ENCODE measurements at regions not wholly inside any gene's neighbourhood (a gene's known extent, or its start where the extent isn't known, plus 50 kb on each side); places are given as distances from the start of the nearest gene placed in this dataset.
"Not testable (repeated sequence)": the region's sequence is repeated elsewhere in the genome, so short reads cannot be mapped to it uniquely, and the experiment has no call there.

DNA sequence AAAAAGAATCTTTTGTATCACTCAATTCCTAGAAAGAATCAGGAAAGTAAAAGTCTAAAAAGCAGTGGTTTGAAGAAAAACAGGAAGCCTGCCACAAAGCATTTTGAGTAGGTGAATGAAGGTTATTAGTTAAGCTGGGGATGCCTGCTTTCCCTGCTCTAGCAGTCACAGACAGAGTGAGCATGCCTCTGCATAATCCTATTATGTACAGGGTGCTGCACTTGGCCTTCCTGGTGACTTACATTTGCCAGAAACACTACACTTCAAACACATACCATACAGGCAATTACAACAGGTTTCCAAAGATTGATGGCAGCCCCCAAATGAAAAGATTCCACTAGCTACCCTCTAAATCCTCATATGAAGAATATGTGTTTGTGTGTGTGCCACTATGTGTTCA lies 130.8 kb downstream of the TPBG start:
- Histone ChIP-seq H3K4me3 (ENCODE audit: low read depth, low read length, poor library complexity, severe bottlenecking) (no peak overlapping the region), H3K4me2 (ENCODE audit: low read length) (no peak overlapping the region), H3K27ac (ENCODE audit: low read depth, low read length, poor library complexity, severe bottlenecking) (no peak overlapping the region), H3K9me2 (ENCODE audit: insufficient read depth, low read length) (no peaks in the 10 kb centered on the region), H2AFZ (ENCODE audit: low read length) (no peak overlapping the region), H3K4me1 (ENCODE audit: insufficient read depth, low read length, poor library complexity, severe bottlenecking) (no peaks in the 10 kb centered on the region), H3K36me3 (ENCODE audit: insufficient read depth, low read length) (no peaks in the 10 kb centered on the region), H3K79me2 (ENCODE audit: insufficient read depth, low read depth, low read length) (no peaks in the 10 kb centered on the region), H3K9me3 (ENCODE audit: low read length) (no peaks in the 10 kb centered on the region), H4K20me1 (ENCODE audit: insufficient read depth, low read length) (no peaks in the 10 kb centered on the region)
- ChIA-PET CTCF (ENCODE audit: unreplicated experiment) (no interaction called here), POLR2A (no interaction called here)
- intact Hi-C loops (cut with micrococcal nuclease; ENCODE audit: unreplicated experiment): no loop called here
- no TSS peak for BruUV-seq (replicated peaks)
- TF ChIP-seq EZH2phosphoT487 (IDR thresholded peaks at IDR 0.05; ENCODE audit: borderline replicate concordance, low read depth, low read length): no peak
- TF ChIP-seq, protein P1, sequence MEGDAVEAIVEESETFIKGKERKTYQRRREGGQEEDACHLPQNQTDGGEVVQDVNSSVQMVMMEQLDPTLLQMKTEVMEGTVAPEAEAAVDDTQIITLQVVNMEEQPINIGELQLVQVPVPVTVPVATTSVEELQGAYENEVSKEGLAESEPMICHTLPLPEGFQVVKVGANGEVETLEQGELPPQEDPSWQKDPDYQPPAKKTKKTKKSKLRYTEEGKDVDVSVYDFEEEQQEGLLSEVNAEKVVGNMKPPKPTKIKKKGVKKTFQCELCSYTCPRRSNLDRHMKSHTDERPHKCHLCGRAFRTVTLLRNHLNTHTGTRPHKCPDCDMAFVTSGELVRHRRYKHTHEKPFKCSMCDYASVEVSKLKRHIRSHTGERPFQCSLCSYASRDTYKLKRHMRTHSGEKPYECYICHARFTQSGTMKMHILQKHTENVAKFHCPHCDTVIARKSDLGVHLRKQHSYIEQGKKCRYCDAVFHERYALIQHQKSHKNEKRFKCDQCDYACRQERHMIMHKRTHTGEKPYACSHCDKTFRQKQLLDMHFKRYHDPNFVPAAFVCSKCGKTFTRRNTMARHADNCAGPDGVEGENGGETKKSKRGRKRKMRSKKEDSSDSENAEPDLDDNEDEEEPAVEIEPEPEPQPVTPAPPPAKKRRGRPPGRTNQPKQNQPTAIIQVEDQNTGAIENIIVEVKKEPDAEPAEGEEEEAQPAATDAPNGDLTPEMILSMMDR (conservative IDR thresholded peaks at IDR 0.05; ENCODE audit: low read length): no peak
- no peak for DNase-seq (ENCODE audit: low spot score)

DNA sequence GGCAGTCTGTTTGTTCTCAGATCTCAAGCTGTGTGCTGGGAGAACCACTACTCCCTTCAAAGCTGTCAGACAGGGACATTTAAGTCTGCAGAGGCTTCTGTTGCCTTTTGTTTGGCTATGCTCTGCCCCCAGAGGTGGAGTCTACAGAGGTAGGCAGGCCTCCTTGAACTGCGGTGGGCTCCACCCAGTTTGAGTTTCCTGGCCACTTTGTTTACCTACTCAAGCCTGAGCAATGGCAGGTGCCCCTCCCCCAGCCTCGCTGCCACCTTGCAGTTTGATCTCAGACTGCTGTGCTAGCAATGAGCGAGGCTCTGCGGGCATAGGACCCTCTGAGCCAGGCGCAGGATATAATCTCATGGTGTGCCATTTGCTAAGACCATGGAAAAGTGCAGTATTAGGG lies 138.3 kb downstream of the TPBG start:
- POLR2A ChIA-PET; H3K9me2 ChIP-seq (ENCODE audit: insufficient read depth, low read length); H2AFZ ChIP-seq (ENCODE audit: low read length); CTCF ChIA-PET (ENCODE audit: unreplicated experiment); intact Hi-C loops (cut with micrococcal nuclease; ENCODE audit: unreplicated experiment); H3K9me3 ChIP-seq (ENCODE audit: low read length); H3K27ac ChIP-seq (ENCODE audit: low read depth, low read length, poor library complexity, severe bottlenecking); H3K79me2 ChIP-seq (ENCODE audit: insufficient read depth, low read depth, low read length); H3K4me1 ChIP-seq (ENCODE audit: insufficient read depth, low read length, poor library complexity, severe bottlenecking); DNase-seq (ENCODE audit: low spot score); H3K4me2 ChIP-seq (ENCODE audit: low read length); H3K36me3 ChIP-seq (ENCODE audit: insufficient read depth, low read length); H4K20me1 ChIP-seq (ENCODE audit: insufficient read depth, low read length); H3K4me3 ChIP-seq (ENCODE audit: low read depth, low read length, poor library complexity, severe bottlenecking); BruUV-seq (replicated peaks): not testable (repeated sequence)

DNA sequence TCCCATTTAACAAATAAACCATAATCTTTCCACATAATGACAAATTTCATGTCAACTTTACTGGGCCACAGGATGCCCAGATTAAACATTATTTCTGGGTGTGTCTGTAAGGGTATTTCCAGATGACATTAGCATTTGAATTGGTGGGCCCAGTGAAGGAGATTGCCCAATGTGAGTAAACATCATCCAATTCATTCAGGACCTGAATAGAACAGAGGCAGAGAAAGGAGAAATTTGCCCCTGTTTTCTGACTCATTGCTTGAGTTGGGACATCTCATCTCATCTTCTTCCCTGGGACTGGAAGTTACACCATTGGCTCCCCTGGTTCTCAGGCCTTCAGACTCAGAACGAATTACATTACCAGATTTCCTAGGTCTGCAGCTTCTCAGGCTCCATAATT lies 142.9 kb downstream of the TPBG start:
- Histone ChIP-seq H3K4me2 (ENCODE audit: low read length) (no peak overlapping the region), H3K36me3 (ENCODE audit: insufficient read depth, low read length) (no peaks in the 10 kb centered on the region), H3K4me1 (ENCODE audit: insufficient read depth, low read length, poor library complexity, severe bottlenecking) (no peaks in the 10 kb centered on the region), H3K9me2 (ENCODE audit: insufficient read depth, low read length) (no peaks in the 10 kb centered on the region), H3K79me2 (ENCODE audit: insufficient read depth, low read depth, low read length) (no peaks in the 10 kb centered on the region), H4K20me1 (ENCODE audit: insufficient read depth, low read length) (no peaks in the 10 kb centered on the region), H3K9me3 (ENCODE audit: low read length) (no peaks in the 10 kb centered on the region), H3K27ac (ENCODE audit: low read depth, low read length, poor library complexity, severe bottlenecking) (no peak overlapping the region), H2AFZ (ENCODE audit: low read length) (no peak overlapping the region), H3K4me3 (ENCODE audit: low read depth, low read length, poor library complexity, severe bottlenecking) (no peak overlapping the region)
- intact Hi-C loops (cut with micrococcal nuclease; ENCODE audit: unreplicated experiment): no loop called here
- no peak for DNase-seq (ENCODE audit: low spot score)
- CTCF ChIA-PET (ENCODE audit: unreplicated experiment): no interaction called here
- no peak for TF ChIP-seq EZH2phosphoT487 (IDR thresholded peaks at IDR 0.05; ENCODE audit: borderline replicate concordance, low read depth, low read length)
- TF ChIP-seq, protein P1 (conservative IDR thresholded peaks at IDR 0.05; ENCODE audit: low read length): no peak
- no TSS peak for BruUV-seq (replicated peaks)
- POLR2A ChIA-PET: no interaction called here
